Skeletal muscle satellite cell (primary cell): ENCODE measurements at regions not wholly inside any gene's neighbourhood (a gene's known extent, or its start where the extent isn't known, plus 50 kb on each side); places are given as distances from the start of the nearest gene placed in this dataset.

ENCODE experiments used
- H3K27me3 ChIP-seq: 2 replicates; pipeline ENCODE4 v1.7.0; 2013; ENCODE audit warnings: low read length; ENCODE audit not compliant: control insufficient read depth, insufficient read depth
- H3K36me3 ChIP-seq: 2 replicates; pipeline ENCODE4 v1.7.0; 2013; ENCODE audit warnings: mild to moderate bottlenecking, control low read depth, low read length; ENCODE audit not compliant: insufficient read depth
- H3K4me1 ChIP-seq: 2 replicates; pipeline ENCODE4 v1.7.0; 2013; ENCODE audit warnings: low read length; ENCODE audit not compliant: control insufficient read depth, insufficient read depth
- H3K4me2 ChIP-seq: 2 replicates; pipeline ENCODE4 v1.7.0; 2013; ENCODE audit warnings: mild to moderate bottlenecking, low read length
- H3K4me3 ChIP-seq: 2 replicates; pipeline ENCODE4 v1.7.0; 2013; ENCODE audit warnings: low read length
- H3K9ac ChIP-seq: 2 replicates; pipeline ENCODE4 v1.7.0; 2013; ENCODE audit warnings: mild to moderate bottlenecking, low read depth, low read length, moderate library complexity
- H3K9me3 ChIP-seq: replicated peaks from 2 replicates; pipeline ENCODE4 v1.7.0; 2013; ENCODE audit warnings: mild to moderate bottlenecking, control low read depth, low read length

DNA sequence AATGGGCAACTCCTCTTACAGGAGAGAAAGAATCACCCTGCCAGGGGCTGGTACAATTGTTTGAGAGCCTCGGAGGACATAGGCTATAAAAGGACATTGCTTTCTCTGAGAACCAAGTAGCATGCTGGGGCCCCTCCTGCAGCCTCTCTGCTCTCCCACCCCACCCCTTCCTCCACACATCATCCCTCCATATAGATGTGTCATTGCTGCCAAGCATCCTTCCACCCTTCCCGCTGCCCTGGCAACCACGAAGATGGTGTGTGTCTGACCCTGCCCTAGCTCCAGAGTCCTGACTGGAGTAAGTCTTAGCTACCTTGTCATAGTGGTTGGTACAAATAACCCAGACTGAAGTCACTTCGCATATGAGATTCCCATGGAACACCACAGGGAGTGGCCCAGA lies 129.7 kb downstream of the SNX5 start:
- H3K4me2 ChIP-seq = no peak overlapping the region

DNA sequence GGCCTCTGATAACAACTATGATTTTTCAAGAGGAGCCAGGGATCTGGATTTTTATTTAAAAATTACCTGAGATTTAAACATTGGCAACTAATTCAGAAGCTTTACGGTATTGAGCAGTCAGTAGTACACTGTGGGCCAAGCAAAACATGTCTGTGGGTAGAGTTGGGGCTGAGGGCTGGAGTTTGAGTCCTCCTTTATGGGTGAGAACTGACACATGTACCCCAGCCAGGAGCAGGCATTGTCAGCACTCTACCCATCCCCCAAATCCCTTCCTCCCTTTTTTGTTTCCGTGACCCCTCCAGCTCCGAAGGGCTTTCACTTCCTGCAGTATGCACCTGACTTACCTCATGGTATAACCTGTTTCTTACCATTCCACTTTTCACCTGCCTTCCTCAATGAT lies 131.4 kb downstream of the SNX5 start:
- no peak overlapping the region for H3K4me3 ChIP-seq

More for the DNA sequence above, 129.7 kb downstream of the SNX5 start:
- no peaks in the 10 kb centered on the region for H3K9me3 ChIP-seq
- H3K4me3 ChIP-seq = no peak overlapping the region
- H3K9ac ChIP-seq = no peak overlapping the region
- no peaks in the 10 kb centered on the region for H3K27me3 ChIP-seq
- peaks cover 54% of the 10 kb centered on the region for H3K4me1 ChIP-seq
- no peaks in the 10 kb centered on the region for H3K36me3 ChIP-seq

DNA sequence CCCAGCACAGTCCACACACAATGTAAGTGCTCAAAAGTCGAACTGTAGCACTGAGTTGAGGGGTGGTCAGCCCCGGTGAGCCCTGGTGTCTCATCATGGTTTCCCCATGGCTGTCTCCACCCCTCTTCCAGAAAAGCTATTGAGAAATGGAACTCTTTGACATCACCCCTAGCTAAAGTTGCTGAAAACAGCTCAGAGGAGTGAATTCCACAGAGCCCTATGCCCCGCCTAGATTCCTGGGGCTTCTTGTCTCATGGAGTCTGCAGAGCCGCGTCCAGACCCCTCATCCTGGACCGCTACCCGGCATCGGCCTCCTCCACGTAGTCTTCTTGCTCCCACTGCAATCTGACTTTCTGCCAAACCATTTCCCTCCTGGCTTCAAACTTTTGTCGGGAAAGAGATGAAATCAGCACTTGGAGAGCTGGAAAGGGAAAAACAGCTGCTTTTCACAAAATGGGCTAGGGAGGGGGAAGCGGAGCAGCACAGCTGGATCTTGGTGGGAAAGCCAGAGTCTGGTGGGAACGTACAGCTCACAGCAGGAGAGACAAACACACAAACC lies 132.2 kb downstream of the SNX5 start:
- Histone ChIP-seq H3K9ac (peak overlapping the region; percentile 56), H3K4me2 (peak overlapping the region; percentile 46), H3K4me3 (peak overlapping the region; percentile 25), H3K27me3 (no peaks in the 10 kb centered on the region), H3K4me1 (peaks cover 33% of the 10 kb centered on the region), H3K36me3 (no peaks in the 10 kb centered on the region), H3K9me3 (no peaks in the 10 kb centered on the region)

More for the DNA sequence above, 131.4 kb downstream of the SNX5 start:
- no peaks in the 10 kb centered on the region for H3K9me3 ChIP-seq
- H3K27me3 ChIP-seq = no peaks in the 10 kb centered on the region
- H3K36me3 ChIP-seq = no peaks in the 10 kb centered on the region
- H3K4me2 ChIP-seq = no peak overlapping the region
- H3K4me1 ChIP-seq = peaks cover 41% of the 10 kb centered on the region
- no peak overlapping the region for H3K9ac ChIP-seq

DNA sequence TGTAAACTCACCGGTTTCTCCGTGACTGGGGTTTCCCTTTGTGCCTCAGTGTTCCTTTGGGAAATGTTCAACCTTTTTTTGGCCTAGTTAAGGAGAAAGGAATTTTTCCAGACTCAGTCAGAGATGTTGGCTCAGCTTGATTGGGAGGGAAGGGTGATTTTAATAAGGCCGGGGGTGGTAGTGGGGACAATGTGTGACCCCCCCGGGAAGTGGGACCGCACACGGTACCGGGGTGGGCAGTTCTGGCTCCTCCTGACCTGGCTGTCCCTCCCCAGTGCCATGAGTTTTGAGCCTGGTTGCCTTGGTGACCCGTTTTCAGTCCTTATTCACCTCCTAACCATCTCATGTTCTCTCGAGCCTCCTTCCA lies 132.7 kb downstream of the SNX5 start:
- Histone ChIP-seq H3K9ac (peak overlapping the region; percentile 56), H3K4me2 (peak overlapping the region; percentile 46), H3K4me1 (peaks cover 30% of the 10 kb centered on the region), H3K27me3 (no peaks in the 10 kb centered on the region), H3K36me3 (no peaks in the 10 kb centered on the region), H3K4me3 (peak overlapping the region; percentile 25), H3K9me3 (no peaks in the 10 kb centered on the region)

DNA sequence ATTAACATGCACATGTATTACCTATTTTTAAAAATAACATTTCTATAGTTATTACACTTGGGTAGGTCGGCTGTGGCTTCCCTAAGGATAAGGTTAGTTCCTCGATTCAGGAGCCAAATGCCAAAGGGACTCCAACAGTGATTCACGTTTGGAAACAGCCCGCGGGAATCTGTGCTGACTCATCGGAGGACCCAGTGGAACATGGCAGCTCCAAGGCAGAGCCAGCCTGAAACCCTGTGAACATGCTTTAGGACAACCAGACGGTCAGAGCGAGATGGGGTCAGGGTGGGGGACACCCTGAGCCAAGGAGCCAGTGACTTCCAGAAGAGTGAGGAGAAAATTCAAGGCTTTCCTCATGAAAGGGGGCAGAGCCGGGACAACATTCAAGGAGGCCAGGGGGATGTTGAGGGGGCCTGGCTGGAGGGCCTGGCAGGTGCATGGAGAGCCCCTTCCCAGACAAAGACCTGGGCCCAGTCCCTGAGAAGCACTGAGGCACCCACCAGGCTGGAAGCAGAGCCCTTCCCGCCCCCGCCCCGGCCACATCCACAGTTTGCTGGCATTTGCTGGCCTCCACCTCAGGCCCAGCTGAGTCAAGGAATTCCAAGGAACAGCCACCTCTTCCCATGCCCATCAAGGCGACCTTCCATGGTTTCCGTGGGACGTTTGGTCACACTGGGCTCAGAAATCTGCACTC lies 133.2 kb downstream of the SNX5 start:
- Histone ChIP-seq H3K36me3 (no peaks in the 10 kb centered on the region), H3K4me2 (peak overlapping the region; percentile 62), H3K27me3 (no peaks in the 10 kb centered on the region), H3K9me3 (no peaks in the 10 kb centered on the region), H3K4me3 (no peak overlapping the region), H3K9ac (peak overlapping the region; percentile 56), H3K4me1 (peaks cover 30% of the 10 kb centered on the region)

DNA sequence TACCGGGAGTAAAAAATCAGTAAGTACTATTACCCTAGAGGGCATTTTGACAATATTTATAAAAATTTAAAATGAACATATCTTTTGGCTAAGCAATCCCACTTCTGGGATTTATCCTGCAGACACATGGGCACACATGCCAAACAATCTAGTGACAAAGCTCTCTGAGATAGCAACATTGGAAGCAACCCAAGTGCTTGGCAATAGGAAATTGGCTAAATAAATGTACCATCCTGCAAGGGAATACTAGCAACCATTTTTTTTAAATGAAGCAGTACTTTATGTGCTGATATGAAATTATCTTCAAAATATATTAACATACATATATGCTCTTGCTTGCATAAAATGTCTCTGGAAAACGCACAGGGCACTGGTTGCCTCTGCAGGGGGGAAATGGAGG lies 133.8 kb downstream of the SNX5 start:
- H3K9ac ChIP-seq = no peak overlapping the region
- no peaks in the 10 kb centered on the region for H3K27me3 ChIP-seq
- no peaks in the 10 kb centered on the region for H3K9me3 ChIP-seq
- peaks cover 30% of the 10 kb centered on the region for H3K4me1 ChIP-seq
- no peak overlapping the region for H3K4me3 ChIP-seq
- no peaks in the 10 kb centered on the region for H3K36me3 ChIP-seq
- peak overlapping the region; percentile 62 for H3K4me2 ChIP-seq

DNA sequence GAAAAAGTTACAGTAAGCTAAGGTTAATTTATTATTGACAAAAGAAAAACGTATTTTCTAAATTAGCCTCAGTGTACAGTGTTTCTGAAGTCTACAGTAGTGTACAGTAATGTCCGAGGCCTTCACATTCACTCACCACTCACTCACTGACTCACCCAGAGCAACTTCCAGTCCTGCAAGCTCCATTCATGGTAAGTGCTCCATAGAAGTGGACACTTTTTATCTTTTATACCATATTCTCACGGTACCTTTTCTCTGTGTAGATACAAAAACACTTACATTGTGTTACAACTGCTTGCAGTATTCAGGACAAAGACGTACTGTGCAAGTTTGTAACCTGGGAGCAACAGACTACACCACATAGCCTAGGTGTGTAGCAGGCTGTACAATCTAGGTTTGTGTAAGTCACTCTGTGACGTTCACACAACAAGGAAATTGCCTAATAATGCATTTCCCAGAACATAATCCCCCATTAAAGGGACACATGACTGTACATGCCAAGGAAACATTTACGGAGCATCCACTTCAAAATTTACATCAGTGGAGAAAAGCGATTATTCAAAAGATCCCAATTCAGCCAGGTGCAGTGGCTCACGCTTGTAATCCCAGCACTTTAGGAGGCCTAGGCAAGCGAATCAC lies 133.4 kb downstream of the BANF2 start:
- Histone ChIP-seq H3K4me3 (no peak overlapping the region), H3K4me1 (peaks cover 30% of the 10 kb centered on the region), H3K4me2 (no peak overlapping the region), H3K9me3 (no peaks in the 10 kb centered on the region), H3K27me3 (no peaks in the 10 kb centered on the region), H3K9ac (no peak overlapping the region), H3K36me3 (no peaks in the 10 kb centered on the region)

DNA sequence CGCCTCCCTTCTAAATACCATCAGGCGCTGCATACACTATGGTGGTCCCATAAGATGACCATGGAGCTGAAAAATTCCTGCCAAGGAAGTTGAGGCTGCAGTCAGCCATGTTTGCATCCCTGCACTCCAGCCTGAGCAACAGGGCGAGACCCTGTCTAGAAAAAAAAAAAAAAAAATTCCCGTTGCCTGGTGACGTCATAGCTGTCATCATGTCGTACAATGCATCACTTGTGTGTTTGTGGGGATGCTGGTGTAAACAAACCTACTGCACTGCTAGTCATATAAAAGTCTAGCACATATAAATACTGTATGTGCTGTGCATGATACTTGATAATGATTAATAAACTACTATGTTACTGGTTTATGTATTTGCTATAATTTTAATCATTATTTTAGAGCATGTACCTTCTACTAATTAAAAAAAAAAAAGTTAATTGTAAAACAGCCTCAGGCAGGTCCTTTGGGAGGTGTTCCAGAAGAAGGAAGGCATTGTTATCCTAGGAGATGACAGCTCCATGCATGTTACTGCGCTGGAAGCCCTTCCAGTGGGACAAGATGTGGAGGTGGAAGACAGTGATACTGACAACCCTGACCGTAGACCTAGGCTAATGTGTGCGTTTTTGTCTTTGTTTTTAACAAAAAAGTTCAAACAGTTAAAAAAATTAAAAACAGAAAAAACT lies 132.6 kb downstream of the BANF2 start:
- Histone ChIP-seq H3K9me3 (no peaks in the 10 kb centered on the region), H3K27me3 (no peaks in the 10 kb centered on the region), H3K4me3 (no peak overlapping the region), H3K4me1 (peaks cover 30% of the 10 kb centered on the region), H3K4me2 (no peak overlapping the region), H3K9ac (no peak overlapping the region), H3K36me3 (no peaks in the 10 kb centered on the region)

DNA sequence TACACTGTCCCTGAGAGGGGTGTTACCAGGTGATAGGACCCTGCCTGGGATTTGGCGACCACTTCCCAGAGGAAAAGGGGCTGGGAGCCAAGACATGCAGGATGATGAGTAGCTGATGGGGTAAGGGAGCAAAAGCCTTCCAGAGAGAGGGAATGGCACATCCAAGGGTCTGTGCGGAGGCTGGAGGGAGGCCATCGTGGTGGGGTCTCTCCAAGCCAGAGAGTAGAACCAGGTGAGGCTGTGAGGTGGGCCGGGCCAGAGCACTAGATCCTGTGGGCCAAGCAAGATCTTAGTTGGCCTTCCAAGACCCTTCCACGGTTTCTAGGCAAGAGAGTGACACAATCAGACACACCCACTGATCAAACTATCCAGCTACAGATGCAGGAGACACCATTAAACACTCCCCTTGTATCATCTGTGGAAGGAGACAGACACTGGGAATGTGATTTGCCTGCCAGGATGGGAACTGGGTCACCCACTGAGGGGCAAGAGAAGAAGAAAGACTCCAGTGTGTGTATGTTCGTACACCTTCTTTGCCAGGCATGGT lies 128.9 kb downstream of the BANF2 start:
- no peak overlapping the region for H3K4me3 ChIP-seq
- H3K4me2 ChIP-seq = no peak overlapping the region
- no peak overlapping the region for H3K9ac ChIP-seq
- no peaks in the 10 kb centered on the region for H3K27me3 ChIP-seq
- H3K4me1 ChIP-seq = peaks cover 23% of the 10 kb centered on the region
- H3K36me3 ChIP-seq = no peaks in the 10 kb centered on the region
- no peaks in the 10 kb centered on the region for H3K9me3 ChIP-seq

DNA sequence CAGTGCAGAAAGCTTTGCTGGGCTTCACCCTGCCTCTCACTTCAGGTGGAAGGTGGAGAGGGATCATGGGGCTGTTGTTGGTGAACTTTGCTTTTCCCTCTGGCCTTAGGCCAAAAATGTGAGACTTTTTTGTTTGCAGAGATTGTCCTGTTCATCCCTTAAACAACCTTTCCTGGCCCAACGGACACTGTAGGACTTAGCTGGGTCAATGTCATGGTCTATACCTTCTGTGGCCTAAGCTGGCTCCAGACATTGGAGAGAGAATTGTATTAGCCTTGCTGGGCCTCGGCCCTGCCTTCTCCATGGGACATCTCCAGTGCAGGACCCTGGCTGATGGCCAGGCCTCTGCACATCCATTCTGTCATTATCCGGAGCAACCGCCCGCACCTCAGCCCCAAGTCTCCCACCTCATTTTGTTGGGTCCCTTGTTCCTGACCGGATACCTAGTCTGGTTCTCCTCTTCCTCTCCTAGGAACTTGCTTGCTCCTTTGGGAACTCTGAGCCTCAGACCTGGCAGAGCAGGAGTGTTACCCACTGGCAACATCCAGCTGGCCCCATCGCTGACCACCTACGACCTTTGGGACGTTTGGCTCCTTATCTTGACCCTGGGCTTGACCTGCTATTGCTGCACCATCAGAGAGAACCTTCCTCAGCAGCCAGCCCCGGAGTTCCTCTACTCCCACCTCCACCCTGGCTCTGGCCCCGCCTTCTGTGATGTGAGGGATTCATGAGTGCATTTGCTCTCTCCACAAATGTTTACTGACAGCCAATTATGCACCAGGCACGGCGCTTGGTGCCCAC lies 128.2 kb downstream of the BANF2 start:
- Histone ChIP-seq H3K4me3 (no peak overlapping the region), H3K9ac (no peak overlapping the region), H3K27me3 (no peaks in the 10 kb centered on the region), H3K9me3 (no peaks in the 10 kb centered on the region), H3K4me2 (no peak overlapping the region), H3K4me1 (peaks cover 19% of the 10 kb centered on the region), H3K36me3 (no peaks in the 10 kb centered on the region)

DNA sequence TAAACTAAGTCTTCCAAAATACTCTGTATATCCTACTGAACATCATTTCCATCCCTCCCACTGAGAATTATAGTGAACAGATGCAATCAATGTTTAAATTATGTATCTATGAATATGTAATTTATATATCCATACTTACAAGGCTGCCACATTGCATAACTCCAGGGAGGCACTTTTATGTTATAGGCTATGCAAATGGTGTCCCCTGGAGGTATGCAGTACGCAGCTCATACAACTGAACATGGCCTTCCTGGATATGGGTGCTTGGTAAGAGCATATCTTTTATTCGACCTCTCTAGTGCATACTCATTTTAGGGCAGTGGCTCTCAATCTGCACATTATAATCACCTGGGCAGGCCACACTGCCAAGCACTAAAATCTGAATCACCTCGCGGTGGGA lies 127.3 kb downstream of the BANF2 start:
- peaks cover 22% of the 10 kb centered on the region for H3K4me1 ChIP-seq
- H3K36me3 ChIP-seq = no peaks in the 10 kb centered on the region
- no peaks in the 10 kb centered on the region for H3K27me3 ChIP-seq
- no peak overlapping the region for H3K9ac ChIP-seq
- H3K4me2 ChIP-seq = no peak overlapping the region
- no peaks in the 10 kb centered on the region for H3K9me3 ChIP-seq
- H3K4me3 ChIP-seq = no peak overlapping the region
